T-cell (primary cell): ENCODE measurements at regions not wholly inside any gene's neighbourhood (a gene's known extent, or its start where the extent isn't known, plus 50 kb on each side); places are given as distances from the start of the nearest gene placed in this dataset.

ENCODE experiments used
- ATAC-seq, 4 experiments: fragments of 200-7000 bp in 3 of 4; fragments of 150-1000 bp in 1 of 4; cut with Tn5 transposase; replicated peaks in 1 of 4; 1 replicate in 3 of 4; 2 replicates in 1 of 4; pipeline ENCODE4 v1.10.0; 2021; ENCODE audit warnings: moderate library complexity in 3 of 4, mild to moderate bottlenecking in 2 of 4, moderate number of reproducible peaks in 1 of 4
- CTCF ChIA-PET, 2 donors: fragments of 300-600 bp; sonication (Branson Sonifier 250); formaldehyde crosslinking; loops; one replicate each; lab custom pipeline; 2022; ENCODE audit warnings: antibody characterized with exemption in 2 of 2; lab: Charles Lee
- POLR2A ChIA-PET, 2 donors: fragments of 300-600 bp; sonication (Branson Sonifier 250); formaldehyde crosslinking; loops; one replicate each; lab custom pipeline; 2022; ENCODE audit warnings: antibody characterized with exemption in 2 of 2; lab: Charles Lee
- DNase-seq, 35 experiments: peaks; one replicate each; pipeline versions ENCODE4 v3.0.0 to v3.0.0-alpha.2; 2013 to 2023
- H3K27ac ChIP-seq: one replicate; pipeline ENCODE4 v1.5.1; 2013; ENCODE audit warnings: low read length
- H3K27me3 ChIP-seq, 2 experiments: replicated peaks in 1 of 2; 1 replicate in 1 of 2; 2 replicates in 1 of 2; pipeline versions ENCODE4 v1.6.1 to v1.7.0; 2013; ENCODE audit warnings: low read length in 1 of 2, mixed read lengths in 1 of 2; ENCODE audit not compliant: control insufficient read depth in 2 of 2, insufficient read depth in 2 of 2; ENCODE audit errors: extremely low read depth in 1 of 2
- H3K36me3 ChIP-seq, 2 donors: 1 replicate in 1 of 2; 2 replicates in 1 of 2; pipeline versions ENCODE4 v1.6.1 to v1.7.0; 2013; ENCODE audit warnings: low read length in 1 of 2; ENCODE audit not compliant: control insufficient read depth in 2 of 2, insufficient read depth in 1 of 2; ENCODE audit errors: extremely low read depth in 1 of 2
- H3K4me1 ChIP-seq, 2 experiments: 1 replicate in 1 of 2; 2 replicates in 1 of 2; pipeline versions ENCODE4 v1.6.1 to v1.7.0; 2013; ENCODE audit warnings: low read length in 2 of 2, mixed read lengths in 1 of 2; ENCODE audit not compliant: insufficient read depth in 2 of 2, control insufficient read depth in 1 of 2; ENCODE audit errors: extremely low read depth in 1 of 2
- H3K4me3 ChIP-seq, 2 donors: 1 replicate in 1 of 2; 2 replicates in 1 of 2; pipeline versions ENCODE4 v1.5.1 to v1.7.0; 2013; ENCODE audit warnings: mild to moderate bottlenecking in 2 of 2, low read length in 1 of 2, moderate library complexity in 1 of 2; ENCODE audit not compliant: control insufficient read depth in 1 of 2; ENCODE audit errors: extremely low read depth in 1 of 2
- H3K9me3 ChIP-seq: 2 replicates; pipeline ENCODE4 v1.7.0; 2013
- H3K27ac Mint-ChIP-seq, 2 donors: one replicate each; pipeline ENCODE4 v1.8.0; 2020 to 2021; ENCODE audit warnings: mild to moderate bottlenecking in 2 of 2, mixed read lengths in 2 of 2
- H3K27me3 Mint-ChIP-seq, 2 donors: one replicate each; pipeline ENCODE4 v1.8.0; 2021 to 2022; ENCODE audit warnings: mixed read lengths in 2 of 2
- H3K36me3 Mint-ChIP-seq: one replicate; pipeline ENCODE4 v1.8.0; 2021; ENCODE audit warnings: mixed read lengths
- H3K4me1 Mint-ChIP-seq, 3 donors: one replicate each; pipeline ENCODE4 v1.8.0; 2020 to 2022; ENCODE audit warnings: mixed read lengths in 3 of 3, mild to moderate bottlenecking in 1 of 3
- H3K4me3 Mint-ChIP-seq, 3 donors: one replicate each; pipeline ENCODE4 v1.8.0; 2020 to 2022; ENCODE audit warnings: mild to moderate bottlenecking in 3 of 3, mixed read lengths in 3 of 3, moderate library complexity in 3 of 3
- H3K9me3 Mint-ChIP-seq, 3 donors: one replicate each; pipeline ENCODE4 v1.8.0; 2020 to 2022; ENCODE audit warnings: mixed read lengths in 3 of 3
- WGBS: methylation state at CpG from one replicate; pipeline ENCODE4 v1.1.5; 2013; ENCODE audit warnings: missing lambda C conversion rate; ENCODE audit not compliant: insufficient coverage; 5-methylcytosine and 5-hydroxymethylcytosine counted together

GRCh38 chr7:155365146-155365874, 67.6 kb downstream of the INSIG1 start:
- Histone ChIP-seq H3K9me3 (no peaks in the 10 kb centered on the region), H3K27ac (no peak overlapping the region), H3K4me3 (no peak overlapping the region), H3K4me1 (no peaks in the 10 kb centered on the region), H3K27me3 (peaks cover 0 to 56% of the 10 kb centered on the region in 2 experiments), H3K36me3 (no peaks in the 10 kb centered on the region)
- H3K9me3 Mint-ChIP-seq: no peaks in the 10 kb centered on the region
- ATAC-seq: no peak
- peaks cover 42 to 58% of the 10 kb centered on the region in 2 donors for H3K27me3 Mint-ChIP-seq
- no peak overlapping the region for H3K27ac Mint-ChIP-seq
- peaks cover 0 to 2% (median 0%) of the 10 kb centered on the region in 3 donors for H3K4me1 Mint-ChIP-seq
- WGBS: 68% methylated on average over 5 of the region's 12 CpGs
- no peaks in the 10 kb centered on the region for H3K36me3 Mint-ChIP-seq
- POLR2A ChIA-PET: no interaction called here
- no peak for DNase-seq
- CTCF ChIA-PET: no interaction called here
- no peak overlapping the region for H3K4me3 Mint-ChIP-seq

- DNase-seq (no peak), ATAC-seq (no peak)
- Mint-ChIP-seq H3K4me3 (no peak overlapping the region), H3K4me1 (peaks cover 9 to 15% (median 13%) of the 10 kb centered on the region in 3 donors), H3K36me3 (no peaks in the 10 kb centered on the region), H3K27me3 (peaks cover 44 to 55% of the 10 kb centered on the region in 2 donors), H3K27ac (no peak overlapping the region), H3K9me3 (no peaks in the 10 kb centered on the region)
- H3K27me3 ChIP-seq: peaks cover 7 to 65% of the 10 kb centered on the region in 2 experiments
- H3K36me3 ChIP-seq: no peaks in the 10 kb centered on the region
- H3K4me1 ChIP-seq: peaks cover 0 to 23% of the 10 kb centered on the region in 2 experiments
- no peak overlapping the region for H3K27ac ChIP-seq
- ChIA-PET POLR2A (interaction anchor here in 1 of 2 donors (0.6 kb wide), 2 partner anchors 8 to 20 kb away, joined by 3 to 6 read pairs; no protein-coding TSS in a partner anchor), CTCF (no interaction called here)
- WGBS: 89% methylated on average over 5 of the region's 7 CpGs
- no peaks in the 10 kb centered on the region for H3K9me3 ChIP-seq
- no peak overlapping the region for H3K4me3 ChIP-seq
These were observed 71.4 kb downstream of the INSIG1 start for GRCh38 chr7:155368894-155369600.

GRCh38 chr7:155369766-155370165, 72.1 kb downstream of the INSIG1 start:
- CTCF ChIA-PET: no interaction called here
- Histone ChIP-seq H3K9me3 (no peaks in the 10 kb centered on the region), H3K27me3 (peaks cover 7 to 70% of the 10 kb centered on the region in 2 experiments), H3K36me3 (no peaks in the 10 kb centered on the region), H3K27ac (no peak overlapping the region), H3K4me1 (peaks cover 0 to 28% of the 10 kb centered on the region in 2 experiments), H3K4me3 (no peak overlapping the region)
- DNase-seq (no peak), ATAC-seq (no peak)
- Mint-ChIP-seq H3K4me1 (peaks cover 11 to 19% (median 16%) of the 10 kb centered on the region in 3 donors), H3K4me3 (no peak overlapping the region), H3K36me3 (no peaks in the 10 kb centered on the region), H3K27ac (no peak overlapping the region), H3K9me3 (no peaks in the 10 kb centered on the region), H3K27me3 (peaks cover 45 to 53% of the 10 kb centered on the region in 2 donors)
- 76% methylated on average over 13 of the region's 15 CpGs for WGBS
- POLR2A ChIA-PET: no interaction called here

GRCh38 chr7:155371331-155371883, 73.7 kb downstream of the INSIG1 start:
- ChIA-PET CTCF (no interaction called here), POLR2A (no interaction called here)
- Mint-ChIP-seq H3K4me3 (peak overlapping the region in 1 of 3 donors; percentile 17), H3K27me3 (peaks cover 54 to 63% of the 10 kb centered on the region in 2 donors), H3K27ac (no peak overlapping the region), H3K4me1 (peaks cover 24 to 36% (median 32%) of the 10 kb centered on the region in 3 donors), H3K36me3 (no peaks in the 10 kb centered on the region), H3K9me3 (no peaks in the 10 kb centered on the region)
- H3K36me3 ChIP-seq: no peaks in the 10 kb centered on the region
- DNase-seq (no peak), ATAC-seq (no peak)
- H3K4me3 ChIP-seq: no peak overlapping the region
- no peak overlapping the region for H3K27ac ChIP-seq
- peaks cover 0 to 40% of the 10 kb centered on the region in 2 experiments for H3K4me1 ChIP-seq
- peaks cover 15 to 76% of the 10 kb centered on the region in 2 experiments for H3K27me3 ChIP-seq
- 33% methylated on average over 19 of the region's 21 CpGs for WGBS
- no peaks in the 10 kb centered on the region for H3K9me3 ChIP-seq

- POLR2A ChIA-PET: no interaction called here
- WGBS: 6% methylated on average over 75 of the region's 82 CpGs
- ATAC-seq: peak in 1 of 4 experiments; percentile 59
These were observed 74.5 kb downstream of the INSIG1 start for GRCh38 chr7:155371884-155372781.

More at GRCh38 chr7:155371884-155372781, 74.5 kb downstream of the INSIG1 start:
- Histone ChIP-seq H3K4me1 (peaks cover 0 to 40% of the 10 kb centered on the region in 2 experiments), H3K4me3 (no peak overlapping the region), H3K9me3 (no peaks in the 10 kb centered on the region), H3K27ac (no peak overlapping the region), H3K36me3 (no peaks in the 10 kb centered on the region), H3K27me3 (peaks cover 19 to 76% of the 10 kb centered on the region in 2 experiments)
- H3K27me3 Mint-ChIP-seq: peaks cover 57 to 70% of the 10 kb centered on the region in 2 donors
- no peaks in the 10 kb centered on the region for H3K9me3 Mint-ChIP-seq
- CTCF ChIA-PET: no interaction called here
- H3K36me3 Mint-ChIP-seq: no peaks in the 10 kb centered on the region
- H3K4me3 Mint-ChIP-seq: peak overlapping the region in 1 of 3 donors; percentile 81
- peak in 2 of 35 experiments; percentile 14 to 19 for DNase-seq
- no peak overlapping the region for H3K27ac Mint-ChIP-seq
- peaks cover 24 to 38% (median 32%) of the 10 kb centered on the region in 3 donors for H3K4me1 Mint-ChIP-seq
